GM03348 (cell line): ENCODE measurements at regions not wholly inside any gene's neighbourhood (a gene's known extent, or its start where the extent isn't known, plus 50 kb on each side); places are given as distances from the start of the nearest gene placed in this dataset.

Experiments
- DNase-seq: peaks from one replicate; pipeline ENCODE4 v3.0.0; 2012; ENCODE audit warnings: low spot score

DNA sequence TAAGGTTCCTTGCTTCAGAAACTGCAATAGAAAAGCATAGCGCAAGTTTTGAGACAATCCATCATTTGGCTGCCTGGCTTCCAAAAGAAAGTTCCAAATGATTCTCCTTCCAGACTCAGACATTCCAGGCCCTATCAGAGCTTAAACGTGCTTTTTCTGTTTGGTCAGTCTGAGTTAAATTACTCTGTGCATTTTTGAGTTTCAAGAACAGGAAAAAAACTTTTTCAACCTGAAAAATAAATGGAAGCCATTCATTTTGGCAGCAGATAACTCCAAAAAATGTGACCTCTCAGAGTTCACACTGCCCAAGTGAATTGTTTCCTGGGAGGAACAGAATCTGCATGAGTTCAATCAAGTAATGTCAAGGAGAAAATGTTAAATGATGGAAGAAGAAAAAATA is 354.2 kb downstream of the CXCL12 start:
- DNase-seq: no peak

DNA sequence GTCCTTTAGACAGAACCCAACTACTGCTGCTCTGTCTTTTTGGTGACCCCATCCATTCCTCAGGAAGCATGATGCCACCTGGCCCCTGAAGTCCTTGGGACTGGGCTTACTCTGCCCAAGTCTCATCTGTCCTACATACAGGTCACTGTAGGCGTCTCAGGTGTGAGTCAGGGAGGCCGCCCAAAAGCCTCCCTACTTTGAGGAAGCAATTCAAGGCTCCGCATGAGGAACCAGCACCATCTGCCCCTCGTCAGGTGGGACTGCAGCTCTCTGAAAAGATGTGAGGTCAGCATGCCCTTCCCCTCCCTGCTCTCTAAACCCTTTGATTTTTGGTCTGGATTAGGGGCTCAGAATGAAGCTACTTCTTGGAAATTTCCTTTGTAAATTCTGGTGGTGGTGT is 354.8 kb downstream of the CXCL12 start:
- DNase-seq: no peak

DNA sequence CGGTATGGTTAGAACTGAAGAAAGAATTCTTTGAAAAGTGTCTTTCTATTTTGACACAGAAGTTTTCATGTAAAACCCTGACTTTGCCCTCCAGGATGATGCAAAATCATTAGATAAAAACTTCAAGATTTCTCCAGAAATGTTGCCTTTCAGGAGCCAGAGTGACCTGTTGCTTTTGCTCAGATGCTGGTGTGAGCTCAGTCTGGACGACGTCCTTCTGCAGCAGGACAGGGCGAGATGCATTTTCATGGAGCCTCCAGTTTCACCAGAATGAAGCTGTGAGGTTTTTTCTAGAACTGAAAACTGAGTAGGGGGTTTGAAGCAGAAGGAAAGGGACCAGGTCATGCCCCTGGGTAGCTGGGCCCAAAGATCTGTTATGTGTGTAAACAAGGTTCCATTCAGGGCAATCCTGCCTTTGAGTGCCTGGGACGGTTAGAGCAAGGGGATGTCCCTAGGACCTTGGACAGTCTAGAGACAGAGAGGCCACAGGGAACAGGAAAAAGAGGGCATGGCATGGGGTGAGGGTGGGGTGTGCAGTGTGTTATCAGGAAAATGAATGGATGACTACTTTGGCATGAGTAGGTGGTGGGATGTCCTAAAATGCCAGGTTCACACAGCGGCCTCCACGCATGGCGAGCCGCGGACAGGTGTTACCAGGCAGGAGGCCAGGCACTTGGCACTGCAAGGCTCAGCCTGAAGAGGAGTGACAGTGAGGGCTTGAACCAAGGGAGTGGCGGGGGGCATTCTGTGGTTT is 356.3 kb downstream of the CXCL12 start:
- DNase-seq: no peak

DNA sequence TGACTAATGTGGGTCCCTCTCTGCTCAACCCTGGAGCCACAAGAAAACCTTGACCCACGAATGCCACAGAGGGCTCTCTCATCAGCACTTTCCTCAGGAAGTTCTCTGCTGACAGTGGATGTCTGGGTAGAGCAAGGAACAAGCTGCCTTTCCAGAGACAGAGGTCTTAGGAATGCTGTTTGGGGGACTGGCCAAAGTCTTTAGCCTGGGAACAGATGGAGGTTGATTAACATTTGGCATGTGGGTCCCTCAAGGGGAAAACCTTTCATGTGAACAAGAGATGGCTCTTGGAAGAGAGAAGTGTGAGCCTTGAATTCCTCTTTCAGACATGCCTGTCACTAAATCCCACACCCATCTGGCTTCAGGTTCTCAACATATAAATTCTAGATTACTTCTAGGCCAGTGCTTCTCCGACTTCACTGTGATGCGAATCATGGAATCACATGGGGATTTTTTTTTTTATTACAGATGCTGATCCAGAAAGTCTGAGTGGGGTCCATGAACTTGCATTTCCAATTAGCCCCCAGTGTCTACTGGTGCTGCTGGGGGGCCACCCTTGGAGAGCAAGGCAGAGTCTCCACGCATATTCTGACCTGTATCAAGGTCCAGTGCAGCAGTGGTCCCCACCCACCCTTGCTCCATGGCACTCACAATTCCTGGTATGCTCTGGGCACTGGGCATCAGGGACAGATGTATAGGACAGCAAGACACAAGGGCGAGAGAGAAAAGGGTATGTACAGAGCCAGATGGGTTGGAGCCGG is 360.4 kb downstream of the CXCL12 start:
- DNase-seq: no peak

DNA sequence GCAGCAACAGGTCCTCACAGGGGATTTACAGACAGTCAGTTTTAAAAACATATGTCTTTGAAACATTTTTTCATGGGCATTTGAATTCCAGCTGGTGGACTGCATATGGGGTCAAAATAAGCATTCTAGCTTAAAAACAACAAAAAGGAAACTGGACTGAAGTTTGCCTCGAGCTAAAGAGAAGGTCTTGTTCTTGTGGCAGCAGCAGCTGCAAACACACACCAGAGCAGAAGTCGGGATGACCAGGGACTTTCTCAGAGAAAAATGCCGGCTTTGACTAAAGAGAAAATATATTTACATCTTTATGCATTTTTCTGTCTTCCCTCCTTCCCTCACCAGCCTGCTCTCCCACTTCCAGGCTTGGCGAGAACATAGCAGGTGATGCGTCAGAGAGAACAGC is 361.4 kb downstream of the CXCL12 start:
- no peak for DNase-seq

DNA sequence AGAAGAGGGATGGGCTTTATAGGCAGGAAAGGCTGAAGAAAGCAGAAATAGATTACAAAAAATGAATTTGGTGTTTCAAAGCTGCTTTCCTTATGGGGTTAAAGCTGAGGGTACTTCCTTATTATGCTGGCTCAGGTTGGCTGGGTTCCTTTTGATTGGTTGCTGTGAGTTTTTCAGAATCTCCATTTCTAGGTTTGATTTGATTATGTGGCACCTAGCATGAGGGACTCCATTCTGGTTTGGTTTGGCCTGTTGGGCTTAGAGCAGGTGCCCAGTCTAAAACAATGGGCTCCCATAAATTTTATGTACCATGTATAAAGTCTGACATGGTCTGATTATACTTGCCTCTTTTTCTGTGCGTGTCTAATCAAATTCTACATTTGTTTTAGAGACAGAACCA is 362.7 kb downstream of the CXCL12 start:
- DNase-seq: no peak

DNA sequence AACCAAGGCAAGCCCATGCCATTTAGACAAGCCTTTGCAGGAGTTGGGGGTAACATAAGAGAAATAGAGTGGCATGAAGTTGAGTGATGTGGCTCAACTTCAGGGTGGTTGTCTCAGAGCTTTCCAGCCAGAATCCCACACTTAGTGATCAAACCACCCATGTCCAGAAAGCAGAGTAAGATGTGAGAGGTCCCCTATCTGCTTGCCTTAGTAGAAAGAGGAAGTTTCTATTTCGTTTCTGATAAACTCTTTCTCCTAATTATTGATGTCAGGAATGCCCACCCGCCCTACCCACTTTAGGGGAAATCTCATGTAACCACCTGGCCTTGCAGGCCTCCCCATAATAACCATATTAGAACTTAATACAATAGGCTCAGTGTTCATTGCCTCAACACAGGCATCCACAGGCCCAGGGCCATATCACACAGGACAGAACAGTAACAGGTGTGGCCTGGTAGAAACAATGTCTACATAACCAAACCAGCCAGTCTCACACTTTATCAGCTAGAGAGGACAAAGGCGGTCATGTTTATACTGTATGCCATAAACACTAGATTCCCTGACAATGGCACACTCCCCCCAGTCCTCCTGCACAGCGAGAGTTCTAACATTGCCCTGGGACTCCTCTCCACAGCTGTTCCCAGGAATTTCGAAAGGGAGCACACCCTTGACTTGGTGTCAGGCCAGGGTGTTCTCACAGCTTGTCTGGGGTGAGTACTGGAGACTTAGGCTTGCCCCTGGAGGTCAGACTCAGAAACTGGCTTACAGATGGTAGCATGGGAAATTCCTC is 364.4 kb downstream of the CXCL12 start:
- no peak for DNase-seq

DNA sequence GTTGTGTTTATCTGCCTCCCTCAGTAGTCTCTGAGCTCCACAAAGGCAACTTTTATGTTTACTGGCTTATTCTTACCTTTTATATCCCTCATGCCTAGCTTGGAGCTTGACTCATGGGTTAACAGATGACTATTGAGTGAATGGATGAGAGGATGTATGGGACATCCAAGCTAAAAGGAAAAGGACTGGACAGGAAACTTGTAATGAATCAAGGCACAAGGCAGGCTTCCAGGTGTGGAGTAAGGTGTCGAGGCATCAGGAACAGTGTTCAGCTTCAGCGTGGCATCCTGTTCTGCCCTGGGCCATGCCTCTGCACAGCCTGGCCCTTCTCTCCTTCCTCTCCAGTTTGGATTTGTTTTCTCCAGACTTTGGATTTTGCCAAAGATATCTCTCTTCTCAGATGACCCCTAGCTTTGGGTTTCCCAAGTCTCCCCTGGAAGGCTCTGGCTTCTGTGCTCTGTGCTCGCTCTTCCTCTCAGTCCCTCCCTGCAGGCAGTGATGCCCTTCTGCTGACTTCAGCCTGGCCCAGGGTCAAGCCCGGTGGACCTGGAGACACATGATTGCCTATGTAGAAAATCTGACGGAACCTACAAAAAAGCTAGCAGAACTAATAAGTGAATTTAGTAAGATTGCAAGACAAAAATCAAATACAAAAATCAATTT is 367.3 kb downstream of the CXCL12 start:
- no peak for DNase-seq

DNA sequence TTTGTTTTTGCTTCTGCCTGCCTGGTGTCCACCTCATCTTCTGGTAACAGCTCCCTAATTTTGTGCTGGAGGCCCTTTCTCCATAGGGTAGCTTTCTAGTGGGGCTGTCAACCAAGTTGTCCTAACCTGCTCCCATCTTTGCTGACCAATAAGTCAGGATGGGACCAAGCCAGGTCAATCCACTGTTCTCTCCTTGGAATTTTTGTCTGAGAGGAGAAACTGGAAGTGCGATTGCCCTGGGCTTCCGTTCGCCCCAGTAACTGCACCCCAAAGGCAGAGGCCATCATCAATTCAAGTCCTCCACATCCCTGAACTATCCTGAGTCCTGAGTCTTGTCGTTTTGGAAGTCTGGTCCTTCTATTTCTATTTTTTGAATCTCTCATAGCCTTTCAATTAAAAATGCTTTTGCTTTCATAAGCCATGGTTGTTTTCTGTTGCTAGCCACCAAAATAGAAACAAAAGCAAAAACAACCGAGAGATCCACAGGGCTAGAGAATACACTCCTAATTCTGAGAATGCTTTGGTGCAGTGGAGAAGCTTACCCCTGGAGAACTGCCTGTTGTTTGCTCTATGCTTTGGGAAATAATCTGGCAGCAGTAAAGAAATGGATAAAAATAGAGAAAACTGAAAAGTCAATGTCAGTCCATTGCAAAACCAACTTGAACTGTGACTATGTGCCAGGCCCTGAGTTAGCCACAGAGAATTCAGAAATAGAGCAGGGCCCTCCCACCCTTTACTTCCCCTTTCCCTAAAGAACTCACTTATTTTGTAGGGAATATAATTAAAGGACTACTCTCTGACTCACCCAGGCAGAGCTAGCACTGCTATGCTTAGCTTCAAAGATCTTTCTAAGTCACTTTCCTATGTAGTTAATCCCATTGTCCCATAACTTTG is 368.1 kb downstream of the CXCL12 start:
- peak; percentile 51 for DNase-seq

DNA sequence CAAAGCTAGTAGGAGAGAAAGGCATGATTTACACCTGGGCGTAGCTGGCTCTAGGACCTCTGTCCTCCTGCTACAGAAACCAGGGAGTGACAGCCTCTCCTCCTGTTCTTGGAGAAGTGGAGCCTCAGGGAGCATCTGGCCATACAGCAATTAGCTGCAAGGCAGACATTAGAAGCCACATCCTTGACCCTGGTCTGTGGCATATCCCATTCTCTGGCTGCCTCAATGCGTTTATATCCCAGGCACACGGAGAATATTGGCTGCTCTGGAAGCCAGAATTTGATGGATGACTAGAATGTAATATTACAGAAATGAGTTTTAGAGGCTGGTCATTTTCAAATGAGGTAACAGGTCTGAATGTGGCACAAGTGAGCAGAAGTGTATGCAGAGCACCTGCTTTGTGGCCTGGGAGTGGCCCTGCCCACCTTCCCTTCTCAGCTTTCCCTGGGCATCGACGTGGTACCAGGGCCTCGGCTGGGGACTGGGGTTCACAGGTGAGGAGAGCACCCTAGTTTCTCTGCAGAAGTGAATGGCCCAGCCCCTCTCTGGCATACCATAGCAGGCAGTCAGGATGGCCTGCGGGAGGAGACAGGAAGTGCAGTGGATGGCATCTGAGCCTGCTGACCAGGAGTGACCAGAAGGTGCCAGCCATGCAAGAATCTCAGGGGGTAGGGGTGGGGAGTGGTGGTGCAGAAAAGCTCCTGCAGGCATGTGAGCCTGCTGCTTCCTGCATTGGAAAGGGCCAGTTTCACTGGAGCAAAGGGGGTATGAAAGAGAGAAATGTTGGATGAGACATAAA is 367.2 kb upstream of the ZNF32 start:
- DNase-seq: no peak

DNA sequence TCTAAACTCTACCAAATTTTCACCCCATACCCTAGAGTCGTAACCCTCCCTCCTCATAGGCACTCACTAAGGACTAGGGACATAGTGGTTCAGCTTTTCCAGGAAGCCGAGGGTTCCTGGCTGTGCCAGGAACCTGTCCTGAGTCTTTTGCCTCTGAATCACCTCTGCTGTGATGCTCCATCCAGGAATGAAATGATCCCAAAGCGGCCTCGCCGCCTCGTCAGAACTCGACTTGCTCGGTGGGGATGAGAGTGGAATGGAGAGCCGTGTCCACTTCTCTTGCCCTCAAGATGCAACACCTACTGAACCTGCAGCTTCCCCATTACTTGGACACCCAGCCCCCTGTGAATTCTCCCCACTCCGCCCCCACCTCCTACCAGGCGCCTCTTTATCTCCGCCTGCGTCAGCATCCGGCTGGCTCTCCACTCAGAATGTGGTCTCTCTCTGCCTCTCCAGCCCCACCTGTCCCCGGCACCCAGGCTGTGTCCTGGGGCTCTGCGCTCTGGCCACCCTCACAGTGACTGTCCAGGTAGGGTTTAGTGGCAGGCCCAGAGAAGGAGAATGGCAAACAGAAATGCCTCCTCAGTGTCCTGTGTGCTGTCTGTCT is 366.1 kb upstream of the ZNF32 start:
- DNase-seq: no peak

DNA sequence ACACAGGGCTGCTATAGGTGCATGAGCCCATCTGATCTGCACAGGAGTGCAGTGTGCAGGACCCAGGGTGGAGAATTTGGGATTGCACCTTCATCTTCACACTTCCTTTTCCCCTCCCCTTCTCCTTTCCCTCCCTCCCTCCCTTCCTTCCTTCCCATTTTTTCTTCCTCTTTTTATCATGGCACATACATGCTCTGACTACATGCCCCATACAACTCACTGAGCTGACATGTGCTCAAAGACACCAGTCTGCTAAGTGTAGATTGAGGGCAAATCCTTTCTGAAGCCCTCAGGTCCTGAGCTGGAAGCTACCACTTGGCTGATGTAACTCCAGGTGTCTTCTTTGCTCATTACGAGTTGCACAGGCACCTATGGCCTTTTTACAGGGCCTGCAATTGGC is 365.3 kb upstream of the ZNF32 start:
- DNase-seq: no peak

DNA sequence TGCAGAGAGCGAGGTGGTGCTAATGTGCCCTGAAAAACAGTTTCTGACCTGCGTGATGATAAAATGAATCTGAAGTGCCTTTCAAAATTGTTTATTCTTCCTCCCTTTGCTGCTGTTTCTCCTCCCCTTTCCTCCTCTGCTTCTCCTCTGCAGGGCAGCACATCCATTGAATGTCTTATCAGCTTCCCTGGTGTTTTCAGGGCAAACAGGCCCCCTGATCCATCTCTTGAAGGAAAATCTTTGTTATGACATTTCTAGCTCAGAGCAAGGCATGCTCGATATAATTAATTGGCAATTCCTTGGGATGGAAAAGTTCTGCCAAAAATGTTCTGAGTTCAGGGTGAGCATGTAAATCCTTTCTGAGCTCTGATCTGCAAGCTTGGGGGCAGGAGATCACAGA is 364.2 kb upstream of the ZNF32 start:
- DNase-seq: no peak

DNA sequence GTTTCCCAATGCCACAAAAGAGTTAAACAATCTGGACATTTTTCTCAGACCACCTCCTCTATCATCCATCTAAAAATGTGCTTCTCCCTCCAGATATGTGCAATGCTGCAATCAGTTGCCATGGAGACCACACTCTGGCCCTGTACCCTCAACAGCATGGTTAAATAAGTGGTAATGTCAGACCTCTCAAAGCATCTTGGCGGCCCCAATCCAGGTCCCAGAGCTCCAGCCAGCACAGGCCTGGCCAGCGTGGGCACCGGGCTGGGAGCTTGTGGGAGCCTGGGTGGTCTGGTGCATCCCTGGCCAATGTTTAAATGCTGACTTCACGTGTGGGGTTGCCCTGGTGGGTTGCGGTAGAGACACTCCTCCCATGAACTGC is 362.9 kb upstream of the ZNF32 start:
- no peak for DNase-seq

DNA sequence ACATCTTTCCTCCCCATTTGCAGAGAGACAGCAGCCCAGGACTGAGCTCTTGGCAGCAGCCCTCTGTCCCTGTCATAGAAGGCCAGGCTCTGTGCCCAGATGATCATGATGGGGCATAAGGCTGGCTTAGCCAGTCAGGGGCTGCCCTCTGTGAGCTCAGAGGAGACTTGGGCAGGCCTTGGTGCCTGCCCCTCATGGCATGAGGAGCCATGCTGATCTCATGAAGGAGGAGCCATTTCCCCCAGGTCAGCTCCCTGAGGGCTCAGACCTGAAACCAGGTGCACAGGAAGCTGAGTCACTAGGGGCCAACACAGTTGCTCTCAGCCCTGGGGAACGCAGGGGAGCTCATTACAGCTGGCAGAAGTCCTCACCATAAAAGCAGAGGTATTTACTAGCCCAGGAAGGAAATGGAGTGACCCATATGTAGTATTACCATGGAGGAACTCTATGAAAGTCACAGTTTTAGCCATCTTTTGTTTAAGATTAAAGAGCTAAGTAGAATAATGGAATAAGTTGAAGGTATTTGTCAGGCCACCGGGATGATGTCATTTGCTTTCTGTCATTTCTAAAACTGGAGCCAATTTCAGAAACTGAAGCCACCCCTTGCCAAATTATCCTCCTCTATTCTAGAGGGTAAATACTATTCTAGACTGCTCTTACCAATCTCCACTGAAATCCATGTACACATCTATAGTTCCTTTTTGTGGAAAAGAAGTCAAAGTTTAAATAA is 362.4 kb upstream of the ZNF32 start:
- no peak for DNase-seq

DNA sequence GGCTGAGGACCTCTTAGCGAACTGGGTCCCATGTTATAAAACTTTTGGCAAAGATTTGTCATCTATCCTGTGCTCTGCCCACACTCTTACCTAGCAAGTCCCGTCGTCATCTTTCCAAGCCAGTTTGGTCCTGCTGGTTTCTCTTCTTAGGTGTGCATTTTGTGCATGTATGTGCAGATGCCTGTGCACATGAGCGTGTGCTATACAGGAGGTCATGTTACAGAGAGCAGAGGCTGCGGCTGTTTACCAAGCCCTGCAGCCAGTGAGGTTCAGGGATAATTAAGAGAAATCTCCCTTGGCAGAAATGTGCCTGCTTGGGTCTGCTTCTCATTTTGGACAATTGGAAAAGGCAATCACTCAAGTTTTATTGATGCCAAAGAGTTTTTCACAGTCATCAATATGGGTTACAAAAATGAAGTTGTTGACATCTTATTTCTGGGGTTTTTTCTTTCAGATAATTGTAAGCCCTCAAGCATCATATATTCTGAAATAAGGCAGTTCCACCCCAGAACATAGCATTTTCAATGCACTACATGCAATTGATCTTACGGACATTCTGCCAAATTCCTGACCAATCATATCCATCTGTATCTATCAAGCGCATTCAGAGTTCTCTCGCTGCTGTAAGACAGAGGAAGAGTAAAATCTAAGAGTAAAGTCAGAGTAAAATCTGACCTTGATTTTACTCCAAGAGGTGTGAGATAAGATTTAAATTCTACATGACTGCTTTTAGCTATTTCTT is 361.4 kb upstream of the ZNF32 start:
- no peak for DNase-seq

DNA sequence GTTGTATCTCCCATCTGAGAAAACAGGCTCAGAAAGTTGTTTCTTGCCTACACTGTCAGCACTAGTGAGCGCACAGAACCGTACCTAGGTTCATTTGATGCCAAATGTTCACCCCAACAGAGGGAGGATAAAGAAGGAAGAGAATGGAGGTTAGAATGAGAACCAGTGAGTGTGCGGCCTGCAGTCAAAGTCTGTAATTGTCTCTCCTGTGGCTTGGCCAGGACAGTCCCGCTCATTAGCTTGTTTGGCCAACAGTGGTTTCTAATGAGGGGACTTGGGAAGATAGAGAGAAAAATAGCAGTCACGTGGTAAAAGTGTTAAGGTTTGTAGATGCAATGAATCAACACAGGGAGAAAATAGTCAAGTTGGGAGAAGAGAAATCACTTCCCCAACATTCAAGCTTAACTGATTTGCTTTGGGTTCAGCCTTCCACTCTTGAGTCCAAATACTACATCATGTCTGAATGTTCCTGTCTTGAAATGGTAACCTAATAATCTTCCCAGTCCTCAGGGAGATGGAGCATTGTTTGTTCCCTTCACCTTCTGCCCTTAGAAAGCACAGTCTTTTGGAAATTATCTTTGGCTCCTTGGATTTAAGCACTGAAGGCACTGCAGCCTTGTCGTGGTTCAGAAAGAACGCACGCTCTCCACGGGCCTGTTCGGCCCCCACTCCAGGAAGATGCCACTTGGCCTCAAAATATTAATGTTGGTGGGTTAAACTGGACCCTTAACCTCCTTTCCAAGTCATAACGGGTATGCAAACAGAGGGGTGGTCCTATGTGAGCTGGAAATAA is 360.4 kb upstream of the ZNF32 start:
- no peak for DNase-seq
